Smooth muscle cell (in vitro differentiated cells): ENCODE measurements at regions not wholly inside any gene's neighbourhood (a gene's known extent, or its start where the extent isn't known, plus 50 kb on each side); places are given as distances from the start of the nearest gene placed in this dataset.

Source experiments
- DNase-seq: peaks from one replicate; lab custom pipeline; 2025; ENCODE audit not compliant: unreplicated experiment; lab: John Stamatoyannopoulos, UW
- H2AFZ ChIP-seq: fragments of 200-600 bp; sonication (generic); 2 replicates; pipeline ENCODE4 v1.6.0; 2016; ENCODE audit warnings: antibody characterized with exemption, low read depth, mild to moderate bottlenecking
- H3F3A ChIP-seq: fragments of 200-600 bp; sonication (generic); 2 replicates; pipeline ENCODE4 v1.6.0; 2017; ENCODE audit warnings: antibody characterized with exemption, low read depth
- H3K27ac ChIP-seq: fragments of 200-600 bp; sonication (generic); 2 replicates; pipeline ENCODE4 v1.5.1; 2016; ENCODE audit warnings: low read depth, mild to moderate bottlenecking
- H3K27me3 ChIP-seq: fragments of 200-600 bp; sonication (generic); 2 replicates; pipeline ENCODE4 v1.6.1; 2016; ENCODE audit warnings: low read depth, mild to moderate bottlenecking
- H3K36me3 ChIP-seq: fragments of 200-600 bp; sonication (generic); 2 replicates; pipeline ENCODE4 v1.5.1; 2016; ENCODE audit warnings: low read depth
- H3K4me1 ChIP-seq: fragments of 200-600 bp; sonication (generic); 2 replicates; pipeline ENCODE4 v1.5.1; 2016; ENCODE audit warnings: low read depth
- H3K4me2 ChIP-seq: fragments of 200-600 bp; sonication (generic); 2 replicates; pipeline ENCODE4 v1.6.0; 2016; ENCODE audit warnings: mild to moderate bottlenecking
- H3K4me3 ChIP-seq: fragments of 200-600 bp; sonication (generic); 2 replicates; pipeline ENCODE4 v1.5.1; 2016; ENCODE audit warnings: mild to moderate bottlenecking
- H3K79me2 ChIP-seq: fragments of 200-600 bp; sonication (generic); 2 replicates; pipeline ENCODE4 v1.6.0; 2016; ENCODE audit warnings: low read depth, mild to moderate bottlenecking
- H3K9ac ChIP-seq: fragments of 200-600 bp; sonication (generic); 2 replicates; pipeline ENCODE4 v1.6.0; 2016; ENCODE audit warnings: low read depth
- H3K9me3 ChIP-seq: fragments of 200-600 bp; sonication (generic); replicated peaks from 2 replicates; pipeline ENCODE4 v1.5.1; 2016; ENCODE audit warnings: low read depth
- H4K20me1 ChIP-seq: fragments of 200-600 bp; sonication (generic); 2 replicates; pipeline ENCODE4 v1.6.0; 2016; ENCODE audit warnings: low read depth
- CTCF ChIP-seq: fragments of 200-600 bp; sonication (generic); IDR thresholded peaks from 2 replicates; pipeline ENCODE4 v1.5.1; 2017; ENCODE audit warnings: borderline replicate concordance, mild to moderate bottlenecking, antibody characterized with exemption; ENCODE audit not compliant: insufficient read depth, poor library complexity, severe bottlenecking
- WGBS: methylation state at CpG from one replicate; pipeline ENCODE4 v1.1.7; 2016; ENCODE audit warnings: low lambda C conversion rate; 5-methylcytosine and 5-hydroxymethylcytosine counted together

DNA sequence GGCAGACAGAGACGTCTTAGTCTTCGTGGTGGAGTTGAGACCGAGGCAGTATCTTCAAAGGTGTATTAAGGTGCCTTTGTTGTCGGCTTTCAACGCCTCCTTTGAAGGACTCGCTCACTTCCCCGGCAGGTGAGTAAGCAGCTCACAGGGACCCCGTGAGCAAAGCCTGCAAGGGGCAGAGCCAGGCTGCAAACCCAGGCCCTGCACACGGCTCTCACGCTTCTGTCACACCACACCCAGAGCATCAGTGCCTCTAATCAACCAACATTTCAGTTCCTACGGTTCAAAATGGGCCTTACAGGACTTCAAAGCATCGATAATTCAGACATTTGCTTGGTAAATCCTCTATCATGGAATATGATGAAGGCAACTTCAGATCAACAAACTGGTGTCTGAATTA is 64.8 kb upstream of the INSIG1 start:
- peak overlapping the region; percentile 16 for H2AFZ ChIP-seq
- H3K4me2 ChIP-seq: peak overlapping the region; percentile 47
- DNase-seq: no peak

GRCh38 chr7:155233311-155234157 is 64.1 kb upstream of the INSIG1 start:
- peak overlapping the region; percentile 47 for H3K4me2 ChIP-seq
- H3K27me3 ChIP-seq: no peaks in the 10 kb centered on the region
- no peaks in the 10 kb centered on the region for H3K36me3 ChIP-seq
- no peaks in the 10 kb centered on the region for H3K79me2 ChIP-seq
- 32% methylated on average over 28 of the region's 28 CpGs for WGBS
- peaks cover 20% of the 10 kb centered on the region for H3F3A ChIP-seq
- peak overlapping the region; percentile 16 for H2AFZ ChIP-seq
- peaks cover under 1% of the 10 kb centered on the region for H3K4me1 ChIP-seq
- no peak overlapping the region for H3K4me3 ChIP-seq
- no peaks in the 10 kb centered on the region for H4K20me1 ChIP-seq
- no peaks in the 10 kb centered on the region for H3K9me3 ChIP-seq
- peak overlapping the region; percentile 82 for H3K27ac ChIP-seq
- no peak for TF ChIP-seq CTCF
- H3K9ac ChIP-seq: peak overlapping the region; percentile 33
- no peak for DNase-seq

More for the DNA sequence above, 64.8 kb upstream of the INSIG1 start:
- Histone ChIP-seq H3K4me3 (no peak overlapping the region), H3K79me2 (no peaks in the 10 kb centered on the region), H3K27me3 (no peaks in the 10 kb centered on the region), H3F3A (peaks cover 20% of the 10 kb centered on the region), H3K36me3 (no peaks in the 10 kb centered on the region), H3K4me1 (peaks cover 7% of the 10 kb centered on the region), H4K20me1 (no peaks in the 10 kb centered on the region), H3K9me3 (no peaks in the 10 kb centered on the region), H3K27ac (peak overlapping the region; percentile 82), H3K9ac (peak overlapping the region; percentile 33)
- 64% methylated on average over 12 of the region's 12 CpGs for WGBS
- TF ChIP-seq CTCF: no peak

GRCh38 chr7:155234158-155234492 is 63.6 kb upstream of the INSIG1 start:
- no peak overlapping the region for H3K4me3 ChIP-seq
- WGBS: 56% methylated on average over 6 of the region's 6 CpGs
- H4K20me1 ChIP-seq: no peaks in the 10 kb centered on the region
- no peaks in the 10 kb centered on the region for H3K9me3 ChIP-seq
- H3K9ac ChIP-seq: no peak overlapping the region
- peaks cover 15% of the 10 kb centered on the region for H3F3A ChIP-seq
- H2AFZ ChIP-seq: peak overlapping the region; percentile 16
- no peak for DNase-seq
- no peaks in the 10 kb centered on the region for H3K79me2 ChIP-seq
- TF ChIP-seq CTCF: no peak
- no peak overlapping the region for H3K4me2 ChIP-seq
- H3K4me1 ChIP-seq: no peaks in the 10 kb centered on the region
- no peaks in the 10 kb centered on the region for H3K27me3 ChIP-seq
- H3K36me3 ChIP-seq: no peaks in the 10 kb centered on the region
- H3K27ac ChIP-seq: peak overlapping the region; percentile 82
